CD14-positive monocyte (primary cell): ENCODE measurements at regions not wholly inside any gene's neighbourhood (a gene's known extent, or its start where the extent isn't known, plus 50 kb on each side); places are given as distances from the start of the nearest gene placed in this dataset.

Experiments
- DNase-seq, 3 donors: peaks; one replicate each; pipeline ENCODE4 v3.0.0-alpha.2; 2011 to 2022
- H2AFZ ChIP-seq: 2 replicates; pipeline ENCODE4 v1.6.0; 2012; ENCODE audit warnings: mild to moderate bottlenecking, low read depth, low read length, inconsistent platforms; ENCODE audit not compliant: insufficient read depth, poor library complexity, severe bottlenecking
- H3K27ac ChIP-seq, 2 donors: 1 replicate in 1 of 2; 2 replicates in 1 of 2; pipeline ENCODE4 v1.5.1; 2012 to 2013; ENCODE audit warnings: low read length in 2 of 2, control low read depth in 1 of 2, inconsistent platforms in 1 of 2, low read depth in 1 of 2, mild to moderate bottlenecking in 1 of 2
- H3K27me3 ChIP-seq, 2 donors: one replicate each; pipeline versions ENCODE4 v1.6.0 to v1.6.1; 2011 to 2013; ENCODE audit warnings: low read length in 2 of 2; ENCODE audit not compliant: control insufficient read depth in 2 of 2, insufficient read depth in 2 of 2
- H3K36me3 ChIP-seq, 2 donors: replicated peaks in 1 of 2; 1 replicate in 1 of 2; 2 replicates in 1 of 2; pipeline versions ENCODE4 v1.5.1 to v1.6.1; 2012 to 2013; ENCODE audit warnings: low read length in 2 of 2, control low read depth in 1 of 2, inconsistent platforms in 1 of 2, mild to moderate bottlenecking in 1 of 2; ENCODE audit not compliant: insufficient read depth in 2 of 2, control insufficient read depth in 1 of 2
- H3K4me1 ChIP-seq, 2 donors: 1 replicate in 1 of 2; 2 replicates in 1 of 2; pipeline versions ENCODE4 v1.5.1 to v1.6.1; 2012 to 2013; ENCODE audit warnings: low read length in 2 of 2, control low read depth in 1 of 2, inconsistent platforms in 1 of 2, mild to moderate bottlenecking in 1 of 2, moderate library complexity in 1 of 2; ENCODE audit not compliant: insufficient read depth in 2 of 2, control insufficient read depth in 1 of 2
- H3K4me2 ChIP-seq: replicated peaks from 2 replicates; pipeline ENCODE3; 2012; ENCODE audit warnings: low read length, moderate library complexity, mild to moderate bottlenecking; ENCODE audit not compliant: poor library complexity, severe bottlenecking; ENCODE audit errors: extremely low read depth
- H3K4me3 ChIP-seq, 3 experiments: fragments of 200-600 bp in 1 of 3; sonication (generic) in 1 of 3; replicated peaks in 1 of 3; 1 replicate in 2 of 3; 2 replicates in 1 of 3; pipeline ENCODE4 v1.5.1; 2011 to 2013; ENCODE audit warnings: low read length in 3 of 3, mild to moderate bottlenecking in 3 of 3, control low read depth in 2 of 3, low read depth in 2 of 3, inconsistent platforms in 1 of 3, moderate library complexity in 1 of 3
- H3K79me2 ChIP-seq: 2 replicates; pipeline ENCODE4 v1.6.0; 2012; ENCODE audit warnings: mild to moderate bottlenecking, control low read depth, inconsistent platforms, low read length, moderate library complexity; ENCODE audit not compliant: insufficient read depth
- H3K9ac ChIP-seq: 2 replicates; pipeline ENCODE4 v1.6.0; 2017; ENCODE audit warnings: low read length, mild to moderate bottlenecking; ENCODE audit not compliant: insufficient read depth, poor library complexity, severe bottlenecking
- H3K9me3 ChIP-seq, 2 donors: replicated peaks in 1 of 2; 1 replicate in 1 of 2; 2 replicates in 1 of 2; pipeline versions ENCODE4 v1.5.1 to v1.6.1; 2012 to 2013; ENCODE audit warnings: low read length in 2 of 2, control low read depth in 1 of 2; ENCODE audit not compliant: control insufficient read depth in 1 of 2, insufficient read depth in 1 of 2
- H4K20me1 ChIP-seq: 2 replicates; pipeline ENCODE4 v1.6.0; 2012; ENCODE audit warnings: mild to moderate bottlenecking, low read length, control low read depth, moderate library complexity; ENCODE audit not compliant: insufficient read depth
- H3K27ac Mint-ChIP-seq, 7 donors: one replicate each; pipeline ENCODE4 v1.8.0; 2020; ENCODE audit warnings: mild to moderate bottlenecking in 7 of 7, mixed read lengths in 7 of 7, moderate library complexity in 6 of 7, inconsistent platforms in 2 of 7
- H3K27me3 Mint-ChIP-seq, 3 donors: one replicate each; pipeline ENCODE4 v1.8.0; 2021 to 2022; ENCODE audit warnings: low read depth in 3 of 3, mild to moderate bottlenecking in 3 of 3, mixed read lengths in 3 of 3, moderate library complexity in 3 of 3, inconsistent platforms in 1 of 3
- H3K36me3 Mint-ChIP-seq, 2 donors: one replicate each; pipeline ENCODE4 v1.8.0; 2020; ENCODE audit warnings: mixed read lengths in 2 of 2, inconsistent platforms in 1 of 2, mild to moderate bottlenecking in 1 of 2
- H3K4me1 Mint-ChIP-seq: one replicate; pipeline ENCODE4 v1.8.0; 2020; ENCODE audit warnings: mild to moderate bottlenecking, mixed read lengths
- H3K4me3 Mint-ChIP-seq, 2 donors: one replicate each; pipeline ENCODE4 v1.8.0; 2020; ENCODE audit warnings: mild to moderate bottlenecking in 2 of 2, mixed read lengths in 2 of 2, moderate library complexity in 1 of 2
- H3K9me3 Mint-ChIP-seq, 7 donors: one replicate each; pipeline ENCODE4 v1.8.0; 2020 to 2022; ENCODE audit warnings: mixed read lengths in 7 of 7, mild to moderate bottlenecking in 6 of 7, moderate library complexity in 6 of 7, inconsistent platforms in 2 of 7
- CTCF ChIP-seq: fragments of 200-600 bp; IDR thresholded peaks from one replicate; pipeline ENCODE4 v1.8.0; 2022; ENCODE audit warnings: antibody characterized with exemption, mild to moderate bottlenecking
- WGBS: methylation state at CpG from one replicate; pipeline ENCODE4 v1.1.5; 2013; ENCODE audit warnings: missing lambda C conversion rate; ENCODE audit not compliant: insufficient coverage; 5-methylcytosine and 5-hydroxymethylcytosine counted together
- intact Hi-C, 2 donors: fragments of 100-400 bp; cut with micrococcal nuclease; formaldehyde crosslinking; loops; one replicate each; pipeline versions ENCODE4 v1.15.0 to v1.15.1; 2023

DNA sequence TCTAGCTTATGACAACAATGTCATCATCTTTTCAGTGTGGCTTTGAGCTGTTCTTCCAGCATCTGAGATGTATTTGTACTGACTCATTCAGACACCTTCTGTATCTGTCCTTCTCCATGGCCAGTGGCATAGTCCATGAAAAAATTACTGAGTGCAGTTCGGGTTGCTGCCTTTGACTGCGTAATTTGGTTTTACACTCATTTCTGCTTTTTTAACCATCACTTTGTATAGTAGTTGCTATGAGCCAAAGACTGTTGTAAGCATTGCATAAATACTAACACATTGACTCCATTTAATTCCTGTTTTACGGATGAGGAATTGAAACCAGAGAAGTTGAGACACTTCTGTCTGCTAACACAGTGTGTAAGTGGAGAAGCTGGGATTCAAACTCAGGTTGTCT is 190.7 kb upstream of the MID1 start:
- no peaks in the 10 kb centered on the region for H3K36me3 ChIP-seq
- WGBS = no CpG with 5 or more reads among the region's 3 CpGs
- H3K9ac ChIP-seq = no peak overlapping the region
- H3K4me1 ChIP-seq = peaks cover 6 to 7% of the 10 kb centered on the region in 2 donors
- no peak overlapping the region for H3K4me2 ChIP-seq
- Mint-ChIP-seq H3K27me3 (peaks cover 0 to 1% (median 1%) of the 10 kb centered on the region in 3 donors), H3K9me3 (peaks cover 0 to 8% (median 3%) of the 10 kb centered on the region in 7 donors), H3K27ac (peak overlapping the region; percentile 77 to 94 (median 93)), H3K4me1 (peaks cover 8% of the 10 kb centered on the region), H3K36me3 (no peaks in the 10 kb centered on the region), H3K4me3 (no peak overlapping the region)
- no peaks in the 10 kb centered on the region for H3K27me3 ChIP-seq
- H3K27ac ChIP-seq = peak overlapping the region; percentile 9 to 77
- H3K9me3 ChIP-seq = no peaks in the 10 kb centered on the region
- H3K4me3 ChIP-seq = no peak overlapping the region
- intact Hi-C loops = no loop called here
- H4K20me1 ChIP-seq = no peaks in the 10 kb centered on the region
- no peak for TF ChIP-seq CTCF
- no peak overlapping the region for H2AFZ ChIP-seq
- peak; percentile 62 to 78 (median 69) for DNase-seq
- no peaks in the 10 kb centered on the region for H3K79me2 ChIP-seq

- no peak overlapping the region for H2AFZ ChIP-seq
- intact Hi-C loops = no loop called here
- H3K79me2 ChIP-seq = no peaks in the 10 kb centered on the region
- Mint-ChIP-seq H3K9me3 (peaks cover 0 to 4% (median 0%) of the 10 kb centered on the region in 7 donors), H3K4me3 (no peak overlapping the region), H3K36me3 (no peaks in the 10 kb centered on the region), H3K27ac (no peak overlapping the region), H3K4me1 (peaks cover 8% of the 10 kb centered on the region), H3K27me3 (peaks cover 0 to 1% (median 0%) of the 10 kb centered on the region in 3 donors)
- DNase-seq = no peak
- no peak overlapping the region for H3K4me3 ChIP-seq
- no peak for TF ChIP-seq CTCF
- H3K27me3 ChIP-seq = no peaks in the 10 kb centered on the region
- no peak overlapping the region for H3K9ac ChIP-seq
- H3K36me3 ChIP-seq = no peaks in the 10 kb centered on the region
- H3K9me3 ChIP-seq = no peaks in the 10 kb centered on the region
- no peak overlapping the region for H3K4me2 ChIP-seq
- WGBS = no CpG with 5 or more reads among the region's 2 CpGs
- no peaks in the 10 kb centered on the region for H4K20me1 ChIP-seq
- H3K4me1 ChIP-seq = peaks cover 6 to 7% of the 10 kb centered on the region in 2 donors
- no peak overlapping the region for H3K27ac ChIP-seq
Measured at GRCh38 chrX:10813761-10814160, 193.4 kb upstream of the MID1 start.
